Stimulated activated CD8-positive, alpha-beta memory T cell treated with anti-CD3 and anti-CD28 coated beads, Interleukin-2, amount 100 ng/mL, for 48 hours (primary cell): ENCODE measurements at regions not wholly inside any gene's neighbourhood (a gene's known extent, or its start where the extent isn't known, plus 50 kb on each side); places are given as distances from the start of the nearest gene placed in this dataset.
A peak's percentile ranks its signal among the peaks of the same experiment; 100 is the strongest.
"Not testable (repeated sequence)": the region's sequence is repeated elsewhere in the genome, so short reads cannot be mapped to it uniquely, and the experiment has no call there.

ENCODE experiments used
- DNase-seq, 2 donors: peaks; one replicate each; pipeline ENCODE4 v3.0.0-alpha.2; 2020; ENCODE audit warnings: low read depth in 2 of 2

DNA sequence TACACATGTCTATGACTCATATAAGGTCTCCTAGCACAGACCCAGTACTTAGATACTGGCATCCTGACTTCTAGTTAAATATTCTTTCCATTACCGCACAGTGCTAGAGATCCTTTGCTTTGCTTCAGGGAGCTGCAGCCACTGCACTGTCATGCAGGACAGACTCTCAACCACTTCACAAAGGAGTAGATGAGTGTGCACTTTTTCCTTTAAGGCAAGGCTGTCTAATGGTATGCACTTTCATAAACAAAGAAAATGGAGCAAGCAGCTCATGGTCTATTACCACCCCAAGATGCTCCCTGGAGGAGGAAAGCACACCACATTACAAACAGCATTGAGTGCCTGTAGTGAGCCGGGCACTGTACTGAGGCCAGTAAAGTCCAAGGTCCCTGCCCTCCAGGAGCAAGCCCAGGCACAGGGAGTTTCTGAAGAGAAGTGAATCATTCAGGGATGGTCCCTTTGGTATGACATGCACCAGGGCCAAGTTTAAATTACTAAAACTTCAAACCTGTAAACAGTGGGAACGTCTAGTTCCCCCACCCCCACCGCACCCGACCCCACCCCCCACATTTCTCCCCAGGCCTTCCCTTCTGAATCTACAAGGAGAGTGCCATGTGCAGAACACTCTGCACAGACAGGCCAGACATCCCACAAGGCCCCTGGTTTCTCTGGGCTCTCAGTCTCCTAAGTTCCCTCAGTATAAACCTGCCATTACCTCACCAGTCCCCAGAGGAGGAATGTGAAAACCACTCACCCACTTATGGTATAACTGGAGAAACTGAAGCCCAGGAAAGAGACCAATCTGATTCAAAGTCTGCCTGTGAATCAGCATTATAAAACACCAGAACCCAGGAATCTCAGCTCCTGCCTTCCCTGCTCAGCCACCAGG, 107.8 kb upstream of the BCL6 start:
- DNase-seq = no peak

DNA sequence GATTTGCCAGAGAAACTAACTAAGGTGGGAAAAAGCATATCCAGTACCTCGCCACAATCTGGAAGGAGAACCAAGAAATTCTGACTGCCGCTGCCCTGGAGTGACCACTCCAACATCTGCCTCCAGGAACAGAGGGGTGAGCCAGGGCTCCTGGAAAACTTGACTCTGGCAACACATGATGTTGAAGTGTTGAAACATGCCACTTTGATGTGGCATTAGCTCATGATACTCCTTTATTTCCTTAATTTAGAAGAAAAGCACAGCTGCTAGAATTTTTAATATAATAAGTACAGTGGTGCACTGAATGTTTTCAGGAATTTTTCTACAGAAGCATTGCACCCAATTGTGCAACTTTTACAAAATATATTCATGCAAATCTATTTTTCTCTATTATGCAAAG, 109.9 kb upstream of the BCL6 start:
- DNase-seq = no peak

- no peak for DNase-seq
Observed at GRCh38 chr3:187856555-187856954, 111.3 kb upstream of the BCL6 start.

DNA sequence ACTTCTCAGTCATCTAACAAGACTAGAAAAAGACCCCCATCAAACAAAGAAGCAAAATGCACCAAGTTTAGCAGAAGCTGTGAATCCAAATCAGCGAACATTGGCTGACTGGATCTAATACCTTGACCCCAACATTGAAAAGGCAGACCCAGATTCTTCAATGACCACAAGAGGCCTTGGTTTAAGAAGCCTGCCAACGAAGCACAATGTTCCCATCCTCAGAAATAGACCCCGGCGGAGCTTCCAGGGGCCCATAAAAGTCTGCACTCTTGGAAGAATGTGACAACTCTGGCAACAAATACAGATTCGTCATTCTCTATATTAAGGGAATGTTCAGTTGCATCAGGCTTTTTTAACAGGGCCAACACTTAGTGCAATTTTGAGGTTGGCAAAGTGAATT, 112.8 kb upstream of the BCL6 start:
- DNase-seq = no peak

GRCh38 chr3:187858711-187859110, 113.4 kb upstream of the BCL6 start:
- DNase-seq = no peak

GRCh38 chr3:187862701-187863277, 117.5 kb upstream of the BCL6 start:
- DNase-seq = not testable (repeated sequence)

DNA sequence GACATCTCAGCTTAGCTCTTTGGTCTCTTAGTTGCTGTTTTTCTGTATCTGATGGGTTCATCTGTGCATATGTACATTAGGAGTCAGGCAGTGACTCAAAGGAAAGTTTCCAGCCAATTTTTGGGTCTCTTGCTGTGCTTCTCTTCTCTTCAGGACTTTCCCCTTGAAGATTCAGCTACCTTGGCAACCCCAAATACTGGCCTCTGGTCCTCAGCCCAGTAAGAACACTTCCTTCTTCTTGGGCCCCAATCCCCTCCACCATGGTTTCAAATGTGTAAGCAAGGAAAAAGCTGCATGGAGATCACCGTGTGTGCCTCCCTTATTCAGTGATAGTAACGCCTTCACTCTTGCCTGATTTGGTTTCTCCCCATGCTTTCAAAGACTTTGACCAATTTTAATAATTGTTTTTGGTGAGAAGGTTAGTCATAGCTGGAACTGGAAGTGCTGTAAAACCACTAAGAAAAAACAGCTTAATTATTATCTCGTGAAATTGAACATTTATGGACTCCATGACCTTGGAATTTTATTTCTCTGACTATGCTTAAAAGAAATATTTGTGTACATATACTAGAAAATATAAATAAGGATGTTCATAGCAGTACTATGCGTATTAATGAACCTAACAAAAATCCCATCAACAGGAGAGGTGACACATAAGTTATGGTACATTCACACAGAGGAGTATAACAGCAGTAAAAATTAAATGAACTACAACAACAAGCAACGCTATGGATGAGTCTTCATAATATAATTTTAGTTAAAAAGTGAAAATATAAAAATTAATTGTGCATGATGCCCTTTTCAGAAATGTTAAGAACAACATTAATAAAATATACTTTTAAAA, 125.3 kb upstream of the BCL6 start:
- DNase-seq = peak in 1 of 2 donors; percentile 4

- DNase-seq = no peak
Observed at GRCh38 chr3:187871204-187871591, 125.9 kb upstream of the BCL6 start.

- no peak for DNase-seq
Observed at GRCh38 chr3:187871848-187872247, 126.6 kb upstream of the BCL6 start.

DNA sequence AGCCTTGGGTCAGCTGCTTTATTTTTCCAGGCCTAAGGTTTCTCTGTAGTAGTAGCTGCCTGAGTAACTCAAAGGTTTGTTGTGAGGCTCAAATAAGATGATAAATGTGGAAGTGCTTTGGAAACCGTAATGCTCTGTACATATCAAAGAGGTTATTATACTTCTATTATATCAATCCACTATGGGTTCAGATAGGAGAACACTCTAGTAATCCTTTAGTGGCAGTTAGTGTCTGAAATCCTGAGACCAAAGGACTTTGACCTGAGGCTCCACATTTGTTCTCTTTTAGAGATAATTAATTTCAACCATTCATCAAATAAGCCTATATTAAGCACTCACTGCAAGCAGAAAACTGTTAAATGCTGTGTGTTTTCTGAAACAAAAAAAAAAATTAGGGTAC, 128.6 kb upstream of the BCL6 start:
- DNase-seq = no peak

GRCh38 chr3:187875863-187876262, 130.6 kb upstream of the BCL6 start:
- no peak for DNase-seq

DNA sequence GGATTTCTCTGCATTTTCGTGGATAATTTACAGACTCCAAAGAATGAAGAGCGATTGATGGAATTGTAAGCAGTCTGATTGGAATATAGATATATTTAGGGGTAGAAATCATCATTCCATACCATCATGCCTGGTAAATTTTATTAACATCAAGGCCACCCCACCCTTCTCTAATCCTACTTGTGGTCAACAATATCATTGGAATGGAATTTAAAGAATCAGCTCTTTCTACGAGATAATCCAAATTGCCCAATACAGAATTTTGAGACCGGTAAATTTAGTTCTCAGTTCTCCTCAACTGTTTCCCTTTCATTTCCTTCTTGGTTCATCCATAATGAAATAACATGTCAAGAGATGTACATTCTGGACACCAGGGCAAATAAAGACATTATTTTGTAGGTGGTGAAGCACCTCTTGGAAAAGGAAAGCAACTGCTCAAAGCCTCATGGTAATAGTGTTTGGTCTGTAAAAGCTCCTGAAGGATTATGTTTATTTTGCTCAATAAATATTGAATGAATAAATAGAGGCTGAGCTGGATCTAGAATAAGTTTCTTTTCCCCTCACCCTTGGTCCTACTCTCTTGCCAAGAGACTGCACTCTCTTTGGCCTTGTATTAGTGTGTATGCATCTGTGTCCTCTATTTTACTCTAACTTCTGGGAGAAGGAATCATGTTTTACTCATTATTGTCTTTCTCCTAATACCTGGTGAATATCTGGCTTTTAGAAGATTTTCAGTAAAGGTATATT, 133.7 kb upstream of the BCL6 start:
- DNase-seq = no peak

DNA sequence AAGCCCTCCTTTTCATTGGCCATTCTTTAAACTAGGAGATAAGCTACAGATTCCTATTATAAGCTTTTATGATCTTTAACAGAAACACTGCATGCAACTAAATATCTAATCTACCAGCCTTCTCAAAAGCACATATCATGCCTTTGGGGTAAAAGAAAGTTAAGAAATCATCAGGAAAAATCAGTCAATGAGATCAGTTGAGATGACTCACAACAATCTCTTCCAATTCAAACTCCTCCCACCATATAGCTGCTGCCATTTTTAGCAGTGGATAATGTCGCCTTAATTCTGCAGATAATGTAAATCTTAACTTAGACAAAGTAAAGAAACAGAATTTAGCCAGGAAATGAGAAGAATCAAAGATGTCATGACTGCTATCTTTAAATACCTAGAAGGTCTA, 135.2 kb upstream of the BCL6 start:
- DNase-seq = no peak

- DNase-seq = no peak
Observed at GRCh38 chr3:187880851-187881250, 135.6 kb upstream of the BCL6 start.

DNA sequence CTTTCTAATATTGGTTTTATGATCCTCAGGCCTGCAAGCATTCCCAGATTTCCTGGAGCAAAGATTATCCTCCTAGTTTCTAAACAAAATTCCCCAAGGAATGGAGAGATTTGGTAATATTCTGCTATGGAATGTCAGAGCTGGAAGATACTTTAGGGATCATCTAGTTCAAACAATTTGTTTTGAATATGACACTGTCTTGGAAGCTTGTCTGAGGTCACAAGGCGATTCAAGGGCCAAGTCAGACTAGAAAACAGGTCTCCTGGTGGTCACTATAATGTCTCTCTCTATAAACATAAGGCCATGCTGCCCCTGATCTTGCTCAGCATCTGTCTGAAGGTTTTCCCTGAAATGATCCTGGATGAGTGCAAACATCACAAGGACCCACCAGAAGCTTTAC, 143.4 kb upstream of the BCL6 start:
- DNase-seq = no peak

DNA sequence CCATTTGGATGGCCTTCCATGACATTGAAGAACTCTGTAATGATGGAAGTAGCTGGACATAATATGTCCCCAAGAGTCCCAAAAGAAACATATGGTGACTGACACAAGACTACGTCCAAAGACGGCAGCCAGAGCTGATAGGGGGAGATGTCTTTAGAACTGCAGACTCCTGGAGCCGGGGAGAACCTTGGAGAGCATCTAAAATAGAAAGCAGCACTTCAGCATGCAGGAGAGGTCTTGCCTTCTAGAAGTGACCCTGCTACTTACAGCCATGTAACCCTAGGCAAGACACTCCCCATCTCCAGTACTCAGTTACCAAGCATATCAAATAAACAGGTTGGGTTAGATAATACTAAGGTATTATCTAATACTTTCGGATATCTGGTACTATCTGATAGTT, 143.8 kb upstream of the BCL6 start:
- DNase-seq = no peak

- no peak for DNase-seq
Observed at GRCh38 chr3:187889601-187890404, 144.5 kb upstream of the BCL6 start.

DNA sequence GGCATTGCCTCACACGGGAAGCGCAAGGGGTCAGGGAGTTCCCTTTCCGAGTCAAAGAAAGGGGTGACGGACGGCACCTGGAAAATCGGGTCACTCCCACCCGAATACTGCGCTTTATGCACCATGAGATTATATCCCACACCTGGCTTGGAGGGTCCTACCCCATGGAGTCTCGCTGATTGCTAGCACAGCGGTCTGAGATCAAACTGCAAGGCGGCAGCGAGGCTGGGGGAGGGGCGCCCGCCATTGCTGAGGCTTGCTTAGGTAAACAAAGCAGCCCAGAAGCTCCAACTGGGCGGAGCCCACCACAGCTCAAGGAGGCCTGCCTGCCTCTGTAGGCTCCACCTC, 145.1 kb upstream of the BCL6 start:
- not testable (repeated sequence) for DNase-seq

DNA sequence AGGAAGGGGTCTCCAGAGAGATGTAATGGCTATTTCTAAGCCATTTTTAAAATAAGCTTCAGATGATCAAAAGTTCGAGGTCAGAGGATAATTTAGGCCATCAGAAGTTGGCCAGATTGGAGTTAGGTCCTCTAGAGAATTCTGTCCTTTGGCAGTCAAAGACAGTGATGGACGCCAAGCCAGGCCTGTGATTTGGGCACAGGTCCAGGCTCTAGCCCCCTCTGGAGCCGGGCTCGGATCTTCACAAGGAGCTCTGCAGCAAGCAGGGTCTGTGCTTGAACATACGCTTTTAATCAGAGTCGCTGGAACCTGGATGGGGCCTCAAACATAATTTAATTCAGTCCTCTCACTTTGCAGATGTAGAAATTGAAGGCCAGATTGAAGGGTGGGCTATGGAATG, 151.4 kb upstream of the BCL6 start:
- DNase-seq = no peak

DNA sequence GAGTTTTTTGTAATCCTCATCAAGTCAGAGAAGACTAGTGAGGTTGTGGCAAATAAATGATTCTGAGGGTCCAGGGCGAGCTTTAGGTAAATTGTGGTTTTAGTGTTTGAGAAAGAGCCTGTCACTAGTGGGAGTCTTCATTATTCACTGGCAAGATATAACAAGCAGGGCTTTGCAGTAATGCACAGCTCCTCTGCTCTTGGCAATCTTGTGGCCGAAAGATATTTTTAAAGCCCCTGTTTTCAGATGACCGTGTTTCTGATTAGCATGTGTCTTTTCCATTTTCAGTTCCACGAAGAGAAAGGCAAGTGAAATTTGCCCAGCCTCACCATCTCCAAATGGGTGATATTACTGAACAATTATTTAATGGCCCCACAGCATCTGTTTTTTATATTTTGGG, 154.0 kb upstream of the BCL6 start:
- DNase-seq = no peak
